ENCODE measurements at regions not wholly inside any gene's neighbourhood (a gene's known extent, or its start where the extent isn't known, plus 50 kb on each side); places are given as distances from the start of the nearest gene placed in this dataset.

- TF ChIP-seq CTCF (IDR thresholded peaks at IDR 0.05) (no peak), EZH2 (IDR thresholded peaks at IDR 0.05) (no peak)
Measured at GRCh38 chr5:68500813-68501212, 285.3 kb downstream of the PIK3R1 start.

All from neural progenitor cell (in vitro differentiated cells).